HG02970 (cell line): ENCODE measurements at regions not wholly inside any gene's neighbourhood (a gene's known extent, or its start where the extent isn't known, plus 50 kb on each side); places are given as distances from the start of the nearest gene placed in this dataset.

Experiments used
- ATAC-seq: cut with Tn5 transposase; IDR thresholded peaks from one replicate; pipeline ENCODE4 v1.9.1; 2021; ENCODE audit warnings: mild to moderate bottlenecking, moderate library complexity, moderate number of reproducible peaks; ENCODE audit not compliant: unreplicated experiment, low FRiP score

- no peak for ATAC-seq
These were observed 820.8 kb upstream of the MAP3K7 start for GRCh38 chr6:91407706-91408105.

GRCh38 chr6:91392951-91393350 lies 806.1 kb upstream of the MAP3K7 start:
- no peak for ATAC-seq

GRCh38 chr6:91387290-91388059 lies 800.6 kb upstream of the MAP3K7 start:
- no peak for ATAC-seq

GRCh38 chr6:91386204-91386603 lies 799.3 kb upstream of the MAP3K7 start:
- ATAC-seq, result no peak

- no peak for ATAC-seq
These were observed 796.3 kb upstream of the MAP3K7 start for GRCh38 chr6:91383207-91383606.

GRCh38 chr6:91376686-91377085 lies 789.8 kb upstream of the MAP3K7 start:
- no peak for ATAC-seq

- no peak for ATAC-seq
These were observed 779.9 kb upstream of the MAP3K7 start for GRCh38 chr6:91366781-91367180.

- no peak for ATAC-seq
These were observed 772.1 kb upstream of the MAP3K7 start for GRCh38 chr6:91358986-91359385.

- ATAC-seq, result no peak
These were observed 766.0 kb upstream of the MAP3K7 start for GRCh38 chr6:91352878-91353277.

- no peak for ATAC-seq
These were observed 765.4 kb upstream of the MAP3K7 start for GRCh38 chr6:91352321-91352720.

GRCh38 chr6:91350146-91350908 lies 763.5 kb upstream of the MAP3K7 start:
- no peak for ATAC-seq

- no peak for ATAC-seq
These were observed 754.6 kb upstream of the MAP3K7 start for GRCh38 chr6:91341473-91341872.

- no peak for ATAC-seq
These were observed 754.1 kb upstream of the MAP3K7 start for GRCh38 chr6:91340896-91341395.

- ATAC-seq, result no peak
These were observed 751.1 kb upstream of the MAP3K7 start for GRCh38 chr6:91337967-91338366.

- ATAC-seq, result no peak
These were observed 744.0 kb upstream of the MAP3K7 start for GRCh38 chr6:91330896-91331295.

GRCh38 chr6:91328241-91328640 lies 741.4 kb upstream of the MAP3K7 start:
- ATAC-seq, result no peak

GRCh38 chr6:91324711-91325110 lies 737.8 kb upstream of the MAP3K7 start:
- no peak for ATAC-seq

- ATAC-seq, result no peak
These were observed 731.1 kb upstream of the MAP3K7 start for GRCh38 chr6:91317984-91318383.

- no peak for ATAC-seq
These were observed 730.5 kb upstream of the MAP3K7 start for GRCh38 chr6:91317247-91317835.

GRCh38 chr6:91310178-91310577 lies 723.3 kb upstream of the MAP3K7 start:
- ATAC-seq, result no peak

GRCh38 chr6:91305755-91306154 lies 718.9 kb upstream of the MAP3K7 start:
- ATAC-seq, result no peak
